Testis (tissue), 2 donors: ENCODE measurements at regions not wholly inside any gene's neighbourhood (a gene's known extent, or its start where the extent isn't known, plus 50 kb on each side); places are given as distances from the start of the nearest gene placed in this dataset.

ENCODE experiments used
- CTCF ChIP-seq, 3 experiments: fragments of 450-650 bp in 2 of 3; fragments of 200-600 bp in 1 of 3; sonication (generic) in 1 of 3; IDR thresholded peaks; one replicate each; pipeline ENCODE4 v1.5.1; 2016 to 2019; ENCODE audit warnings: antibody characterized with exemption in 3 of 3, mild to moderate bottlenecking in 2 of 3, moderate library complexity in 1 of 3
- POLR2A ChIP-seq: fragments of 450-650 bp; IDR thresholded peaks from one replicate; pipeline ENCODE4 v1.6.1; 2017; ENCODE audit warnings: antibody characterized with exemption, mild to moderate bottlenecking, moderate library complexity

- TF ChIP-seq CTCF (IDR thresholded peaks at IDR 0.05) (no peak), POLR2A (no peak)
These were observed 198.9 kb downstream of the CLIC5 start for GRCh38 chr6:45816674-45817297.
